RWPE2 (cell line): ENCODE measurements at regions not wholly inside any gene's neighbourhood (a gene's known extent, or its start where the extent isn't known, plus 50 kb on each side); places are given as distances from the start of the nearest gene placed in this dataset.

Experiments
- ATAC-seq: fragments of 200-7000 bp; cut with Tn5 transposase; 3 replicates; pipeline ENCODE4 v1.9.1; 2021; ENCODE audit warnings: low read depth
- DNase-seq: peaks from one replicate; pipeline ENCODE4 v3.0.0-alpha.2; 2020; ENCODE audit warnings: low spot score
- H3K27ac ChIP-seq: fragments of 450-650 bp; 2 replicates; pipeline ENCODE4 v1.5.1; 2017; ENCODE audit warnings: mild to moderate bottlenecking; ENCODE audit not compliant: poor library complexity, severe bottlenecking
- H3K27me3 ChIP-seq: fragments of 250-450 bp; sonication (Bioruptor Pico); 2 replicates; pipeline ENCODE4 v1.5.1; 2021; ENCODE audit warnings: mild to moderate bottlenecking, moderate library complexity; ENCODE audit not compliant: insufficient read depth, poor library complexity, severe bottlenecking
- H3K36me3 ChIP-seq: fragments of 250-450 bp; sonication (Bioruptor Pico); 2 replicates; pipeline ENCODE4 v1.5.1; 2020; ENCODE audit warnings: low read depth, mild to moderate bottlenecking, moderate library complexity
- H3K4me1 ChIP-seq: fragments of 250-450 bp; sonication (Bioruptor Pico); 2 replicates; pipeline ENCODE4 v1.5.1; 2021; ENCODE audit warnings: mild to moderate bottlenecking, moderate library complexity; ENCODE audit not compliant: insufficient read depth, poor library complexity, severe bottlenecking
- H3K4me3 ChIP-seq: fragments of 250-450 bp; sonication (Bioruptor Pico); 2 replicates; pipeline ENCODE4 v1.5.1; 2021; ENCODE audit warnings: mild to moderate bottlenecking, moderate library complexity; ENCODE audit not compliant: severe bottlenecking
- H3K9me3 ChIP-seq: fragments of 250-450 bp; sonication (Bioruptor Pico); 2 replicates; pipeline ENCODE4 v1.5.1; 2021; ENCODE audit warnings: mild to moderate bottlenecking, moderate library complexity; ENCODE audit not compliant: severe bottlenecking
- CTCF ChIP-seq: fragments of 450-650 bp; IDR thresholded peaks from one replicate; pipeline ENCODE4 v1.5.1; 2017; ENCODE audit warnings: mild to moderate bottlenecking, moderate library complexity; ENCODE audit not compliant: poor library complexity, severe bottlenecking

- Histone ChIP-seq H3K4me3 (no peak overlapping the region), H3K27me3 (peaks cover 9% of the 10 kb centered on the region), H3K9me3 (no peaks in the 10 kb centered on the region), H3K36me3 (no peaks in the 10 kb centered on the region), H3K27ac (no peak overlapping the region), H3K4me1 (no peaks in the 10 kb centered on the region)
- ATAC-seq (no peak), DNase-seq (no peak)
- no peak for TF ChIP-seq CTCF
Observed at GRCh38 chr1:60162936-60163335, 89.4 kb upstream of the C1orf87 start.

DNA sequence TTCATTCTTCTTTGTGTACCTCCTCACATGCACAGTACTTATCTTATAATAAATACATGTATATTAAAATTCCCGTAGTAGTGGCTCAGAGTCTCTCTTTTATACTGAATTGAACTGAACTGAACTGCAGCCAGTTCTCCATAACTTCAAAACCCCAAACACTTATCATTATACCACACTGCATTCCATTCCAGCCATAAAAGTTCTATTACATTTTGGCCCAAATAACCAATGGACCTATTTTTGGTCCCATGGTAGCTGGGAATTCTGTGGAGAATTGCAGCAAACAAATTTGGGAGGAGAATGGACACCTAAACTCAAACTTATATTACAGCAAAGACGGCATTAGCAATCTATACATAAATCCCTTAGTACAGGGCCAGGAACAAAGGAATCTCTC lies 86.6 kb upstream of the C1orf87 start:
- Histone ChIP-seq H3K27me3 (peaks cover 4% of the 10 kb centered on the region), H3K36me3 (no peaks in the 10 kb centered on the region), H3K27ac (no peak overlapping the region), H3K9me3 (no peaks in the 10 kb centered on the region), H3K4me3 (no peak overlapping the region), H3K4me1 (no peaks in the 10 kb centered on the region)
- DNase-seq (no peak), ATAC-seq (no peak)
- TF ChIP-seq CTCF = no peak

DNA sequence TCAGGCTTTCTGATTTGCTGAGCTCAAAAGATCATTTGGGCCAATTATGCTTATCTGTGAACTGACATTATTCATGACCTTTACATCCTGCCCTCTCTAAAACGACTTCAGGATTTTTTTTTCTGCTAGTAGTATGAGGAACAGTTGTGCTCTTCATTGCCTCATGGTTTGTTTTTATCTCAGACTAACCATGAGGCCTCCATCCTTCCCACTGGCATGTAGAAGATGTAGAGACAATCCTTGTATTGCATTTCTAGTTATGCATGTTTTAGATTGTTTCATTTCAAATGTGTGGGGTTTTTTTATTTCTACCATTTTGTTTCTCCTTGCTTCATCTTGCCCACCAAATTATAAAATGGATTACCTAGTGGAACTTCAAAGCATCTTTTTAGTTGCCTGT lies 82.8 kb upstream of the C1orf87 start:
- Histone ChIP-seq H3K27me3 (peaks cover 9% of the 10 kb centered on the region), H3K4me3 (no peak overlapping the region), H3K4me1 (no peaks in the 10 kb centered on the region), H3K9me3 (no peaks in the 10 kb centered on the region), H3K27ac (no peak overlapping the region), H3K36me3 (no peaks in the 10 kb centered on the region)
- TF ChIP-seq CTCF = no peak
- no peak for DNase-seq
- no peak for ATAC-seq

- ATAC-seq (no peak), DNase-seq (no peak)
- Histone ChIP-seq H3K27ac (no peak overlapping the region), H3K4me1 (no peaks in the 10 kb centered on the region), H3K9me3 (no peaks in the 10 kb centered on the region), H3K4me3 (no peak overlapping the region), H3K36me3 (no peaks in the 10 kb centered on the region), H3K27me3 (peaks cover 5% of the 10 kb centered on the region)
- TF ChIP-seq CTCF = no peak
Observed at GRCh38 chr1:60153961-60154360, 80.4 kb upstream of the C1orf87 start.

DNA sequence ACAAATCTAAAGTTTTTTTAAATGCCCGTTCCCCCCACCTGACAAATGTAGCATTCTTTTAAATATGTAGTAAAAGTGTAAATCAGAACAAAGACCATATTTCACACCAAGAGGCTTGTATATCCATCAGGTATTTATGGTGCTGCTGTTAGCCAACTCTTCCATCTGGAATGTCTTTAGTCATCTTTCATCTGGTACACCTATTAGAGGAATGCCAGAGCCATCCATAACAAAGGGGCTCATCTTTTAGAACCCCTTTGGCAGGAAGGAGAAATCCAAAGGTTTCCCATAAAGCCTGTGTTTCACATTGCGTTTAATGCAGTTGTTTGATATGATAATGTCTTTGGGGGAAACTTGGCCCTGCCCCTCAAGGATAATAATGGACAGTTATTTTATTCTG lies 79.3 kb upstream of the C1orf87 start:
- TF ChIP-seq CTCF = no peak
- Histone ChIP-seq H3K27ac (no peak overlapping the region), H3K4me3 (no peak overlapping the region), H3K36me3 (no peaks in the 10 kb centered on the region), H3K4me1 (no peaks in the 10 kb centered on the region), H3K27me3 (peaks cover 5% of the 10 kb centered on the region), H3K9me3 (no peaks in the 10 kb centered on the region)
- DNase-seq (no peak), ATAC-seq (peak; percentile 56; the same call in 2 of the 3 replicates)
